Adrenal gland (tissue), 5 donors: ENCODE measurements at regions not wholly inside any gene's neighbourhood (a gene's known extent, or its start where the extent isn't known, plus 50 kb on each side); places are given as distances from the start of the nearest gene placed in this dataset.

Experiments
- CTCF ChIP-seq, 6 experiments: fragments of 450-650 bp in 4 of 6; fragments of 200-600 bp in 2 of 6; sonication (generic) in 1 of 6; IDR thresholded peaks; 1 replicate in 5 of 6; 2 replicates in 1 of 6; pipeline versions ENCODE4 v1.5.1 to v1.8.0; 2016 to 2021; ENCODE audit warnings: antibody characterized with exemption in 6 of 6, mild to moderate bottlenecking in 2 of 6, moderate library complexity in 1 of 6
- POLR2A ChIP-seq, 2 donors: fragments of 450-650 bp; IDR thresholded peaks; one replicate each; pipeline ENCODE4 v1.6.1; 2017; ENCODE audit warnings: antibody characterized with exemption in 2 of 2, mild to moderate bottlenecking in 2 of 2, moderate library complexity in 1 of 2
- donor health status: DM: no; HTN: no; CAD: no.

GRCh38 chr2:129069875-129070594 is 751.4 kb upstream of the HS6ST1 start:
- TF ChIP-seq CTCF (IDR thresholded peaks at IDR 0.05) = no peak
- TF ChIP-seq POLR2A (IDR thresholded peaks at IDR 0.05) = no peak
